ENCODE measurements at regions not wholly inside any gene's neighbourhood (a gene's known extent, or its start where the extent isn't known, plus 50 kb on each side); places are given as distances from the start of the nearest gene placed in this dataset.

GRCh38 chr17:77901481-77901880 is 57.0 kb upstream of the TNRC6C start:
- TF ChIP-seq POLR2AphosphoS5 (IDR thresholded peaks at IDR 0.05) (no peak), CTCF (IDR thresholded peaks at IDR 0.05) (no peak), POLR2A (IDR thresholded peaks at IDR 0.05) (no peak), EP300 (IDR thresholded peaks at IDR 0.05) (no peak)
- no peak overlapping the region for H3K4me3 ChIP-seq
- DNase-seq: no peak
- H3K9me3 ChIP-seq: no peaks in the 10 kb centered on the region
- intact Hi-C loops (cut with DNase I; ENCODE audit: low total_unique reads): no loop called here
- H3K36me3 ChIP-seq: no peaks in the 10 kb centered on the region
- H3K4me1 ChIP-seq: no peaks in the 10 kb centered on the region
- peaks cover 0 to 33% (median 5%) of the 10 kb centered on the region in 3 donors for H3K27me3 ChIP-seq
- 93 to 100% (median 98%) methylated on average over 1 to 2 of the region's 2 CpGs for WGBS, 5 donors
- no peak overlapping the region for H3K27ac ChIP-seq

DNA sequence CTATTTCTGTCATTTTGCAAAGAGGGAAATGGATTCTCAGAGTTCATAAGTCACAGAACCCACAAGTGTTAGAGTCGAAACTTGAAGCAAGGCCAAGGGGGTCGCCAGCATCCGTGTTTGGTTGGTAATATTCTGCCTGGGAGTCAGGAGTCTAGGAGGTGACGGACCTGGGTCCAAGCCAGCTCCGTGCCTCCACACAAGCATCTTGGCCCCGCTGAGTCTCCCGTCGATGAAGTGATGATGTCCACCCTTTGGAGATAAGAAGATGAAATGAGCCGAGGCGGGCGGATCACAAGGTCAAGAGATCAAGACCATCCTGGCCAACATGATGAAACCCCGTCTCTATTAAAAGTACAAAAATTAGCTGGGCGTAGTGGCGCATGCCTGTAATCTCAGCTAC is 53.2 kb upstream of the TNRC6C start:
- Histone ChIP-seq H3K9me3 (no peaks in the 10 kb centered on the region), H3K4me3 (no peak overlapping the region), H3K27me3 (peaks cover 0 to 58% (median 18%) of the 10 kb centered on the region in 3 donors), H3K4me1 (no peaks in the 10 kb centered on the region), H3K27ac (no peak overlapping the region), H3K36me3 (no peaks in the 10 kb centered on the region)
- TF ChIP-seq POLR2A (IDR thresholded peaks at IDR 0.05) (no peak), CTCF (IDR thresholded peaks at IDR 0.05) (no peak), POLR2AphosphoS5 (IDR thresholded peaks at IDR 0.05) (no peak), EP300 (IDR thresholded peaks at IDR 0.05) (no peak)
- 69 to 77% (median 73%) methylated on average over 11 to 14 of the region's 14 CpGs for WGBS, 5 donors
- intact Hi-C loops (cut with DNase I; ENCODE audit: low total_unique reads): no loop called here
- no peak for DNase-seq

DNA sequence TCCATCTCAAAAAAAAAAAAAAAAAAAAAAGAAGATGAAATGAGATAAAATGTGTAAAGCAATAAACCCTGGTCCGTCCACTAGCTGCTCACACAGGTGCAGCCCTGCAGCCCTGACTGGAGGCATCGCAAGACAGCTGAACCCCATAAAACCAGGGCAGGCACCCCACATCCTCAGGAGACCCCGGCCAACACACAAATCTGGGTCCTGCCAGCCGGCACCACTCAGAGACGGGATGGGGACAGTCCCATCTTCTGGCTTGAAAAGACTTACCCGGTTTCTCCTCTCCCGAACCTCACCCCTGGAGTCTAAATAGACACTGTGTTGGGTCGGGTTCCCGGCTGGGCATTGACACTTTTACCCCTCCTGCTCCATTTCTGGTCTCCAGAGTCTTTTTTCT is 52.7 kb upstream of the TNRC6C start:
- TF ChIP-seq CTCF (IDR thresholded peaks at IDR 0.05) (no peak), POLR2A (IDR thresholded peaks at IDR 0.05) (no peak), EP300 (IDR thresholded peaks at IDR 0.05) (no peak), POLR2AphosphoS5 (IDR thresholded peaks at IDR 0.05) (no peak)
- peaks cover 0 to 63% (median 18%) of the 10 kb centered on the region in 3 donors for H3K27me3 ChIP-seq
- DNase-seq: no peak
- H3K4me1 ChIP-seq: no peaks in the 10 kb centered on the region
- intact Hi-C loops (cut with DNase I; ENCODE audit: low total_unique reads): no loop called here
- WGBS, 5 donors: 76 to 82% (median 79%) methylated on average over 9 of the region's 9 CpGs
- no peaks in the 10 kb centered on the region for H3K9me3 ChIP-seq
- H3K27ac ChIP-seq: no peak overlapping the region
- H3K36me3 ChIP-seq: no peaks in the 10 kb centered on the region
- H3K4me3 ChIP-seq: no peak overlapping the region

DNA sequence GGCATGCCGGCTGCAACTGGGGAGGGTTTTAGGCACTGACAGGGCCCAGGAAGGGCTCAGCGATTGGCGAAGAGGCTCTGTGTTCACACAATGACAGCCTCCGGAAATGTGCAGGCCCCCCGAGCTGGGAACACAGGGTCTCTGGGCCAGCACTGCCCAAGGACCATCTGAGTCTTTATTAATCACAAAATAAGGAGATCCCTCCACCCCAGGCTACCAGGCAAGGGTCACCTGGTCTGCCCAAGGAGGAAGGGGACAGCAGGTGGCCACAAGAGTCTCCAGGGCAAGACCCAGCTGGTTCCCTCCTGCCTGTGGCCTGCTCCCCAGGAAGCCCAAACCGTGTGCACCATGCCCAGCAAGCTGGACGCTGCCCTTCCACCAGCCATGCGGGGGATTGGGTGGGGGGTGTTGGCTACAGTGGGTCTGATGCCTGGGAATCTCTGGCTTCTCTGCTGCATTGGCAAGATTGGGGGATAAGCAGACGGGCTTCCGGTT is 52.1 kb upstream of the TNRC6C start:
- no peaks in the 10 kb centered on the region for H3K9me3 ChIP-seq
- intact Hi-C loops (cut with DNase I; ENCODE audit: low total_unique reads): no loop called here
- no peaks in the 10 kb centered on the region for H3K4me1 ChIP-seq
- H3K27me3 ChIP-seq: peaks cover 0 to 59% (median 18%) of the 10 kb centered on the region in 3 donors
- 75 to 84% (median 77%) methylated on average over 10 of the region's 10 CpGs for WGBS, 5 donors
- TF ChIP-seq EP300 (IDR thresholded peaks at IDR 0.05): no peak
- TF ChIP-seq POLR2A (IDR thresholded peaks at IDR 0.05): no peak
- no peak for TF ChIP-seq CTCF (IDR thresholded peaks at IDR 0.05)
- TF ChIP-seq POLR2AphosphoS5 (IDR thresholded peaks at IDR 0.05): no peak
- no peak for DNase-seq
- H3K4me3 ChIP-seq: no peak overlapping the region
- no peak overlapping the region for H3K27ac ChIP-seq
- H3K36me3 ChIP-seq: no peaks in the 10 kb centered on the region

All from stomach (tissue), 8 donors.